ENCODE measurements at regions not wholly inside any gene's neighbourhood (a gene's known extent, or its start where the extent isn't known, plus 50 kb on each side); places are given as distances from the start of the nearest gene placed in this dataset.

DNA sequence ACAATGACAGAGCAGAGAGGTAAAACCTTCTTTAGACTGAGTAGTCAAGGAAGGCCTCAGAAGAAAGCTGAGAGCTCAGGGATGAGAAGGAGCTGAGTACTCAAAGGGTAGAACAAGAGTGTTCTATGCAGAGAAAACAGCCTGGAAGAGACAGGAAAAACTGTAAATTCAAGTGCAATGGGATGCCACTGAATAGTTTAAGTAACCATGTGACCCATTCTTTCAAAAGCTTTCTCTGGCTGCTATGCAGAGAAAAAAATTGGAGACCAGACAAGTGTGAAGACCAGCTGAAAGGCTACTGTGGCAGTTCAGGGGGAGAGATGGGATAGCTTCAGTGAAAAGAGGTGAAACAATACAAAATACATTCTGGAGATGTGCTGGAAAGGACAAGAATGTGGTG is 61.3 kb upstream of the RNF38 start:
- no peak for DNase-seq

DNA sequence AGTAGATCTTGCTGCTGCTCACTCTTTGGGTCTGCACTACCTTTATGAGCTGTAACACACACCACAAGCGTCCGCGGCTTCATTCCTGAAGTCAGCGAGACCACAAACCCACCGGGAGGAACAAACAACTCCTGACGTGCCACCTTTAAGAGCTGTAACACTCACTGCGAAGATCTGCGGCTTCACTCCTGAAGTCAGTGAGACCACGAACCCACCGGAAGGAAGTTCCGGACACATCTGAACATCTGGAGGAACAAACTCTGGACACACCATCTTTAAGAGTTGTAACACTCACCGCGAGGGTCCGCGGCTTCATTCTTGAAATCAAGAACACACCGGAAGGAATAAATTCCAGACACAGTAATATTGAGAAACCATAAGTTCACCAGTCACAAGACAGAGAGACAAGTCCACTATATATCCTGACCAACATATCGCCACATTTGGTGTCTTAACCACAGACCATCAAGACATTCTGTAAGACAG is 58.4 kb upstream of the RNF38 start:
- peak; percentile 50 for DNase-seq

DNA sequence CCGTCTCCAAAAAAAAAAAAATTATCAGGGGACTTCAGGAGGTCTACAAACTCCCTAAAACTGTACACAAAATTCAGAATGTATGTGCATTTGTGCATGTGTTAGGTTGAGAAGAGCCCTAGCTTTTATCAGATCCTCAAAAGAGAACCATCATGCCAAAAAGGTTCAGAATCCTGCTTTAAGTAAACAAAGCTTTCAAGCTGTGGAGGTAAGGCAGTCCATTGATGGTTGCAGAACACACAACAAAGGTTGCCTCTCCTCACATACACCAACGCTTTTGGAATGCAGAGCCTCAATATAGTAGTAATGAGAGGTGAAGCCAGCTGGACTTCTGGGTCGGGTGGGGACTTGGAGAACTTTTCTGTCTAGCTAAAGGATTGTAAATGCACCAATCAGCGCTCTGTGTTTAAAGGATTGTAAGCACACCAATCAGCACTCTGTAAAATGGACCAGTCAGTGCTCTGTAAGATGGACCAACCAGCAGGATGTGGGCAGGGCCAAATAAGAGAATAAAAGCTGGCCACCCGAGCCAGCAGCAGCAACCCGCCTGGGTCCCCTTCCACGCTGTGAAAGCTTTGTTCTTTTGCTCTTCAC is 57.9 kb upstream of the RNF38 start:
- DNase-seq, result no peak

DNA sequence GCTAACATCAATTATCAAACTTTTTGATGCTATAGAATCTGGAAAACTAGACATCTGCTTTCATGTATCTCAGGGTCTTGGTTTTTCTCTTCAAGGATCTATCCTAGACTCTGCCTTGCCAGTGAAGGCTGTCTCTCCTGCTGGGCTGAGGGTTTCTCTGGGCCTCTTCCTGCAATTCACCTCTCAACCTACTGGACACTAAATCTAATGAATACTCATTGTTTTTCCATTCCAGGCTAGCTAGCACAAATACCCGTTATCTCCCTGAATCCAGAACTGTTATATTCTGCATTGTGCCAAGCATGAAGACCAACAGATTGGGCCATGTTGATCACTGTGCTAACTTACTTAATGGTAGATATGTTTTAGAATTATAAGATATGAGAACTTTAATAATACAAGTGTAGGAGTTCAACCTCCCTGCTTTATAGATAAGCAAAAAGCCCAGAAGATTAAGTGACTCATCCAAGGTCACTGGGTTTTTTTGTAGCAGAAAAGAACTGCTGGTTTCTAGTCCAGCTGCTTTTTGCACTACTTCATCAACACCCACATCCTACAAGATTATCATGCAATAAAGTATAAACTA is 56.5 kb upstream of the RNF38 start:
- DNase-seq, result no peak

DNA sequence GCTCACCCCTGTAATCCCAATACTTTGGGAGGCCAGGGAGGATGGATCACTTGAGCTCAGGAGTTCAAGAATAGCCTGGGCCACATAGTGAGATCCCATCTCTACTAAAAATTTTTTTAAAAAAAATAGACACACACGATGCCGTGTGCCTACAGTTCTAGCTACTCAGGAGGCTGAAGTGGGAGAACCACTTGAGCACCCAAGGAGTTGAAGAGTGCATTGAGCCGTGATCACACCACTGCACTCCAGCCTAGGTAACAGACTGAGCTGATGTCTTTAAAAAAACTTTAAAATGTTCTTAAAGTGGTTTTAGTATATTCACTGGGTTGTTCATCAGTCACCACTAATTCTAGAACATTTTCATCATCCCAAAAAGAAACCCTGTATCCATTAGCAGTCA is 51.9 kb upstream of the RNF38 start:
- no peak for DNase-seq

DNA sequence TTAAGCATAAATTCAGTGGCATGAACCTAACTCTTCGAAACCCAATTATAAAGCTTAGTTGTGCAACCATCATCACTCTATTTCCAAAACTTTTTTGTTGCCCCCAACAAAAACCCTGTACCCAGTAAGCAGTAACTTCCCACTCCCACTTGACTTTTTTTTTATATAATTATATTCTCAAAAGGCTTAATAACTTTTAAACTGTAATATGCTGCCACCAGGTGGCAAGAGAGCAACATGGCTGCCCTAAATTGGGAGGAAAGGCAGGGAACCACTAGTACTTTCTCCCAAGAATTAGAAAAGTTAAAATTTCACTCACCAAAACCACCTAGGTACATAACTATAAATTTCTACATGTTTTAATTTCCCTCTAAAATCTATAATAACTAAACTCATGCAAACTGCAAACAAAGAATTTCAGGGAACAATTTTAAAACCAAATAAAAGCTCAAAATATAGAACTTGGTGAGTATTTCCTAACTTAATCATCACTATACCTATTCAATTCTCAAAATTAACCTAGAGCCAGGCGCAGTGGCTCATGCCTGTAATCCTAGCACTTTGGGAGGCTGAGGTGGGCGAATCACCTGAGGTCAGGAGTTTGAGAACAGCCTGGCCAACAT is 50.2 kb upstream of the RNF38 start:
- DNase-seq, result no peak
